IPS-NIHi11 (cell line): ENCODE measurements at regions not wholly inside any gene's neighbourhood (a gene's known extent, or its start where the extent isn't known, plus 50 kb on each side); places are given as distances from the start of the nearest gene placed in this dataset.
"Not testable (repeated sequence)": the region's sequence is repeated elsewhere in the genome, so short reads cannot be mapped to it uniquely, and the experiment has no call there.

ENCODE experiments used
- DNase-seq: peaks from one replicate; pipeline ENCODE4 v3.0.0; 2012; ENCODE audit warnings: mixed read lengths, low spot score

DNA sequence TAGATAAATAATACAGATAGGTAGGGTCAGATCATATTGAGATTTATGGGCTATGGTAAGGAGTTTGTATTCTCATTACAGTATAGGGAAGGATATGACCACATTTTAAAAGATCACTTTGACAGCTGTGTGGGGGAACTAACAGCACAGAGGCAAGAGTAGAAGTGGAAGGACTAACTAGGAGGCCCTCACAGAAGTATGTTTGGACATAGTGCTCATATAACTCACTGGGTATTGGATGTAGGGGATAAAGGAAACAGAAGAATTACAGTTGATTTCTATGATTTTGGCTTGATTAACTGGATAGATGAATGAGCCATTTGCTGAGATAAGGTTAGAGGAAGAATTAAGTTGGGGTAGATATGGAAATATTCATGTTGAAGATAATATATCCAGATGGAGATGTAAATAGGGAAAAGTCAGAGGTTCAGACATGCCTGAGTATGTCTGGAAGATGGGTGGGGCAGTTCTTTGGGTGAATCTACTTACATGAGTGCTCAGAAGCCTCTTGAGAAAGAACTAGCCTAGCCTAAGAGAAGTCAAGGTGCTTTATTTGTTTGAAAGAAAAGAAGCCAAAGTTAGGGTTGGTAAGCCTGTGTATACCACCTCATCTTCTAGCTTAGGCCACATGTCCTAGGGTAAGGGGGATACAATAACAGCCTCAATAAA is 133.4 kb downstream of the NDFIP2 start:
- no peak for DNase-seq

- no peak for DNase-seq
Observed at GRCh38 chr13:79612604-79613003, 131.6 kb downstream of the NDFIP2 start.

DNA sequence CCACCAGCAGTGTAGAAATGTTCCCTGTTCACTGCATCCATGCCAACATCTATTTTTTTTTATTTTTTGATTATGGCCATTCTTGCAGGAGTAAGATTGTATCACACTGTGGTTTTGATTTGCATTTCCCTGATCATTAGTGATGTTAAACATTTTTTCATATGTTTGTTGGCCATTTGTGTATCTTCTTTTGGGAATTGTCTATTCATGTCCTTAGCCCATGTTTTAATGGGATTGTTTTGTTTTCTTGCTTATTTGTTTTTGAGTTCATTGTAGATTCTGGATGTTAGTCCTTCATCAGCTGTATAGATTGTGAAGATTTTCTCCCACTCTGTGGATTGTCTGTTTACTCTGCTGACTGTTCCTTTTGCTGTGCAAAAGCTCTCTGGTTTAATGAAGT is 126.9 kb downstream of the NDFIP2 start:
- not testable (repeated sequence) for DNase-seq
